ENCODE measurements at regions not wholly inside any gene's neighbourhood (a gene's known extent, or its start where the extent isn't known, plus 50 kb on each side); places are given as distances from the start of the nearest gene placed in this dataset.
"Not testable (repeated sequence)": the region's sequence is repeated elsewhere in the genome, so short reads cannot be mapped to it uniquely, and the experiment has no call there.

- no peaks in the 10 kb centered on the region for H3K36me3 ChIP-seq
- H3K27ac ChIP-seq: no peak overlapping the region
- no peaks in the 10 kb centered on the region for H3K9me3 ChIP-seq
- TF ChIP-seq CTCF (IDR thresholded peaks at IDR 0.05): no peak
- no peaks in the 10 kb centered on the region for H3K27me3 ChIP-seq
- H3K4me1 ChIP-seq (ENCODE audit: control insufficient read depth in 1 of 2, insufficient read depth in 1 of 2, low read depth in 1 of 2, low read length in 1 of 2): no peaks in the 10 kb centered on the region
- H3K4me3 ChIP-seq (ENCODE audit: low read depth in 1 of 2, low read length in 1 of 2): no peak overlapping the region
Measured at GRCh38 chr3:188021041-188021440, 132.9 kb upstream of the LPP start.

GRCh38 chr3:188021502-188022040, 132.4 kb upstream of the LPP start:
- TF ChIP-seq CTCF (IDR thresholded peaks at IDR 0.05): no peak

GRCh38 chr3:188022902-188023301, 131.1 kb upstream of the LPP start:
- H3K4me3 ChIP-seq (ENCODE audit: low read depth in 1 of 2, low read length in 1 of 2); H3K27me3 ChIP-seq; H3K9me3 ChIP-seq; H3K36me3 ChIP-seq; H3K4me1 ChIP-seq (ENCODE audit: control insufficient read depth in 1 of 2, insufficient read depth in 1 of 2, low read depth in 1 of 2, low read length in 1 of 2); H3K27ac ChIP-seq: not testable (repeated sequence)

More at GRCh38 chr3:188021502-188022040, 132.4 kb upstream of the LPP start:
- no peaks in the 10 kb centered on the region for H3K9me3 ChIP-seq
- no peaks in the 10 kb centered on the region for H3K36me3 ChIP-seq
- H3K27me3 ChIP-seq: no peaks in the 10 kb centered on the region
- no peak overlapping the region for H3K27ac ChIP-seq
- H3K4me3 ChIP-seq (ENCODE audit: low read depth in 1 of 2, low read length in 1 of 2): no peak overlapping the region
- no peaks in the 10 kb centered on the region for H3K4me1 ChIP-seq (ENCODE audit: control insufficient read depth in 1 of 2, insufficient read depth in 1 of 2, low read depth in 1 of 2, low read length in 1 of 2)

- Histone ChIP-seq H3K27ac (no peak overlapping the region), H3K27me3 (no peaks in the 10 kb centered on the region), H3K9me3 (no peaks in the 10 kb centered on the region), H3K4me1 (ENCODE audit: control insufficient read depth in 1 of 2, insufficient read depth in 1 of 2, low read depth in 1 of 2, low read length in 1 of 2) (no peaks in the 10 kb centered on the region), H3K36me3 (no peaks in the 10 kb centered on the region), H3K4me3 (ENCODE audit: low read depth in 1 of 2, low read length in 1 of 2) (no peak overlapping the region)
- TF ChIP-seq CTCF (IDR thresholded peaks at IDR 0.05): no peak
Measured at GRCh38 chr3:188025555-188025954, 128.4 kb upstream of the LPP start.

- Histone ChIP-seq H3K36me3 (no peaks in the 10 kb centered on the region), H3K4me1 (ENCODE audit: control insufficient read depth in 1 of 2, insufficient read depth in 1 of 2, low read depth in 1 of 2, low read length in 1 of 2) (no peaks in the 10 kb centered on the region), H3K9me3 (no peaks in the 10 kb centered on the region), H3K27me3 (no peaks in the 10 kb centered on the region), H3K27ac (no peak overlapping the region), H3K4me3 (ENCODE audit: low read depth in 1 of 2, low read length in 1 of 2) (no peak overlapping the region)
- no peak for TF ChIP-seq CTCF (IDR thresholded peaks at IDR 0.05)
Measured at GRCh38 chr3:188026191-188026968, 127.6 kb upstream of the LPP start.

- Histone ChIP-seq H3K4me1 (ENCODE audit: control insufficient read depth in 1 of 2, insufficient read depth in 1 of 2, low read depth in 1 of 2, low read length in 1 of 2) (peaks cover 3 to 4% of the 10 kb centered on the region in 2 experiments), H3K9me3 (no peaks in the 10 kb centered on the region)
- TF ChIP-seq CTCF (IDR thresholded peaks at IDR 0.05): no peak
Measured at GRCh38 chr3:188031121-188031520, 122.8 kb upstream of the LPP start.

More at GRCh38 chr3:188031121-188031520, 122.8 kb upstream of the LPP start:
- Histone ChIP-seq H3K27ac (no peak overlapping the region), H3K36me3 (no peaks in the 10 kb centered on the region), H3K4me3 (ENCODE audit: low read depth in 1 of 2, low read length in 1 of 2) (no peak overlapping the region), H3K27me3 (no peaks in the 10 kb centered on the region)

All from neutrophil (primary cell).